PC-9 (cell line): ENCODE measurements at regions not wholly inside any gene's neighbourhood (a gene's known extent, or its start where the extent isn't known, plus 50 kb on each side); places are given as distances from the start of the nearest gene placed in this dataset.

ENCODE experiments used
- CTCF ChIP-seq: fragments of 200-600 bp; sonication (generic); conservative IDR thresholded peaks from 2 replicates; pipeline ENCODE4 v1.6.1; 2017; ENCODE audit warnings: mixed run types, antibody characterized with exemption, mild to moderate bottlenecking, moderate library complexity
- EZH2 ChIP-seq: fragments of 200-600 bp; sonication (generic); IDR thresholded peaks from 2 replicates; pipeline ENCODE4 v1.8.0; 2017; ENCODE audit warnings: antibody characterized with exemption, low read depth

- TF ChIP-seq EZH2 = no peak
- no peak for TF ChIP-seq CTCF
These were observed 79.6 kb upstream of the RNU6ATAC start for GRCh38 chr9:134243778-134244467.
